ENCODE measurements at regions not wholly inside any gene's neighbourhood (a gene's known extent, or its start where the extent isn't known, plus 50 kb on each side); places are given as distances from the start of the nearest gene placed in this dataset.

DNA sequence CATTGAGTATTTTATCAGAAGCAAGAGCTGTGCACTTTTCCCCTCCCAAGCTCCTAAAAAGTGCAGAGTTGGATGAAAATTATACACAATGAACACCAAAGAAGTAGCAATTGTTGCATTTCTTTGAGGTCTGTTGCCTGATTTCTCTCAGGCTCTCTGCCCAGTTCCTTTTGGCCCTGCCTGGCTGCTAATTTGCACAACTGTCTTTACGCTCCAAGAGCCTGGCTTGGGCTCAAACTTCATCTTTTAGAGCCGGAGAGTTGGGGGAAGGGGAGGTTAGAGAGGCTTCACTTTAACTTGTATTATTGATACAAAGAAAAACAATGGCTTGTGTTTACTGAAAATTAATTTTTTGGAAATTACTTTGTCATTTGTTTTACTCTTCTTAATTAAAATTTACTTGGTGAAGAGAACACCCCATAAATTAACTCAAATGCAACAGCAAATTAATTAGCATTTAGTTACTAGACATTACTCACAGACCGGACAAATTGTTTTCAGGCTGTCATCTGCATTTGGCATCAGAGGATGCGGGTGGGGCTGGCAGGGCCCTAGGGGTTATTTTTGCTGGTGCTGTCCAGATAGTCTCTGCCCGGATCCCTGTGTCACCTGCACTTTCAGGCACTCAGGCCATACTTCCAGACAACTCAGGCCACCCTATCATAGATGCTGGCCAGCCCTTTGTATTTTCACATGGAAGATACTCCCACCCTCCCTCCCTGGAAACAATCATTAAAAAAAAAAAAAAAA lies 407.3 kb downstream of the NXPE2 start:
- no peak for DNase-seq

DNA sequence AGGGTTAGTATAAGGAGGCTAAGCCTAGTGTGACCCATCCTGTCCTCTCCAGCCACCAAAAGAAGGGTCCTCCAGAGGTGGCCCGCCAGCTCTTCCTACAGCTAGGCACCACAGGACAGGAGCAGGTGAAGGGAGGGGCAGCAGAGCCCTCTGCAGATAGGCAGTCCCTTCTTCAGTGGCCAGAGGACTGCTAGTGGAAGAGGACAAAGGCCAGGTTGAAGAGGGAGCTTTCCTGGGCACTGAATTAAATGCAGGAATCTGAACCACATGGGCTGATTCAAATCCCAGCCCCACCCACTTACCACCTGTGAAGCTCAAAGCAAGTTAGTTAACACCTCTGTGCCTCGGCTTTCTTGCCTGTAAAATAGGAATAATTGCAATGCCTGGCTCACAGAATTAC lies 409.5 kb downstream of the NXPE2 start:
- no peak for DNase-seq

DNA sequence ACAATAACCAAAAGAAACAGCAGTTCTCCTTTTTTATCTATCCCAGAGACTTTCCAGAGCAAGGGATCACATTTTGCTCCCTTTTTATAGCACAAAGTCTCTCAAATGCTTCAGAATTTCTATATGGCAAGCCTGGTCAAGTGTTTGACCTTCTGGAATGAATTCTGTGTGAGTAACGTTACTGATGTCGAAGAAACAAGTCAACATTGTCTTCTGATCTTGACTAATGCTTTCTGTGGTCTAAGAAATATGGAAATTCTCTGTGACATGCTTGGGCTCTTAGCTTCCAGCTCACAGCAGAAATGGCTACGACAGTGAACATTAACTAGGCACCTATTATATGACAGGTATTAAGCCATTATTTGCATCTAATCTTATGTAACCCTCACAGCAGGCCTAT lies 411.7 kb downstream of the CADM1 start:
- DNase-seq = no peak

DNA sequence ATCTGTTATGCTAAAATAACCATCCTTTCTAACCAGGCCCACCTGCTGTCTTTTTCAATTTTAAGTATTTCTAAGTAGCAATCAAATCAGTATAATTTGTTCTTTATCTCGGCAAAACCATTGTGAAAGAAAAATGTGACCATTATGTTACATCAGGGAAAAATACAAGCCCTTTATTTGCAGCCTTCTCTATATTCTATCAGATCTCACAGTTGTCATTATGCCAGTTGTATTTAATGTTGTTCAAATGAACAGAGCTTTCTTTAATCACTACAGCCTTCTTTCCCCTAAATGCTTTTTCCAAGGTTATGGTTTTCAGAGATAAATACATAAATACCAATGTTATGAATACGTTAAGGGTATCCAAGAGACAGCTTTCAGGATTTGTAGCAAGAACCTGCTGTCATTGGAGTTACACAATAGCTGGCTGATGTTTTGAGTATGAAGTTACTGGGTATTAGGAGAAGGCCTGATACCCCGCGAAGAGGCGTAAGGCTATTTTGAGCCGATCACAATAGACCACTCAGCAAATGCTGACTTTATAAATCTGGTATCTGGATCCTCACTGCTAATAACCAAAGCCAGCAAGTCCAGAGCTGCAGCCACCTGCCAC lies 406.3 kb downstream of the CADM1 start:
- DNase-seq = no peak

DNA sequence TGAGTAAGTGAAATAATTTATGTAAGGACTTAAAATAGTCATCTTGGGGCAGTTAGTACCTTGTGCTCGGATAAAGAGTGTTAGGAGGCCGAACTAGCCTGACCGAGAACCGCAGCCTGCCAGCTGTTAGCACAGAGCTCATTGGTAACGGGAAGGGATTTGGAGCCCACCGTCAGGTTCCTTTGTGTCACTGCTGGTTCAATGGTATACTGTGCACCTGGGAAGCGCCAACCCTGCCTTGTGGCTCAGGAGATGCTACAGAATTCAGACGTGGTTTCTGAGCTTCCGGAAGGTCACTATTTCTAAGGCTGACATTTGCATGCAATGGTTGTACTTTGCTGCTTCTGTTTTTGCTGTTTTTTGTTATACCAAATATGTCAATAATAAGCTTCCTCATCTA lies 403.5 kb downstream of the CADM1 start:
- DNase-seq = no peak

DNA sequence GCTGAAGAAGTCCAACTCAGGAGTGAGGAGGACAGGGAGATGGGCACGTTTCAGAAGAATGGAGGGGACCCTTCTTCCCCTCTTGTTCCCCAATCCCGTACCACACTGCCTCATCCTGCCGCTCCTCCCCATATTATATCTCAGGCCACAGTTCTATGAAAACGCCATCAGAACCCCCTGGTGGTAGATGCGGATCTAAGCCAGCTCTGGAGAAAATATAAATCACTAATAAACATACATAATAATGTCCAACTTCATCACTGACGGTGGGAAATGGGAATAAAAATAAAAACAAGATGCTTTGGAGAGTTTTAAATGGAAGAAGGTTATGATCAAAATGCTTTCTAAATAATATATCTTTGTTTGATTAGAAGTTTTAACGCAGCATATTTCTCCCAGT lies 400.3 kb downstream of the CADM1 start:
- DNase-seq = no peak

DNA sequence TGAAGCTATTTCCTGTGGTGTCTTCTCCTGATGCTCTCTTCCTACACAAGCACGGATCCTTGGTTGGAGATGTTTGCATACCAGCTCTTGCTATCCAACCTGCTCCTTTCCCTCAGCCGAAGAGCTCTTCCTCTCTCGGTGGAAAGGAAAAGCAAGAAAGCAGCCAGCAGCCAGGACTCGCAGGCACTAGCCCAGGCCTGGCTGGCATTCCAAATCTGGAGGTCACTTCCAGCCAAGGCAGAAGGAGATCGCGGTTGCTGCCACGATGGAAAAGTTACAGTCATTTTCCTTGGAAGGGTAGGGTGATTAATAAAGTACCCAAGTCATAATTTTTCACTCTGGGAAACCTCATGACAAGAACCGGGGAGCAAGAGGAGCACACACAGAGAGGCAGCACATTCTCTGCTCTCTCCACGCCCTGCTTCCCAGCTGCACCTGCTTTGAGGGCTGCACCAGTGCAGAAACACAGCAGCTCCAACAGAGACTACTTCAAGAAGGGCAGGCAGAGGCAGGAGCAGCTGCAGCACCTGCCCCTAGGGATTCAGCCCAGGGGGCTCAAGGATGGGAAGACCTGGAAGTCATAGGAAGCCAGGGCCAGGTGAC lies 399.3 kb downstream of the CADM1 start:
- DNase-seq = no peak

DNA sequence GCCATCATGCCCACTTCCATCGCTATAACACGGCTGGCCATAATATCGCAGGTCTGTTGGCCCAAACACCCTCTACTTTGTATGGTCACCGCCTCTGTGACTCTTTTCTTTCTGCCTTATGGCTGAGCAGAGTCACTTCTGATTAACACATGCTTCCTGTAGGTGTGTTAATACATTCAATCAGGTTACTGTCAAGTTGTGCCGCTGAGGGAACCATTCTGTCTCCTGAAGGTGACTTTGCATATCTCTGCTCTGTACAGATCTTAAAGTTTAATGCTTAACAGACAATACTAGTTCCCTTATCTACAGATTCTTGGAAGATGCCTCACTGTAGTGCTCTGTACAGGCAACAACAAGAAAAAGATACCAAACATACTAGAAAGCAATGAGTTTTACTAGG lies 393.1 kb downstream of the CADM1 start:
- DNase-seq = no peak

DNA sequence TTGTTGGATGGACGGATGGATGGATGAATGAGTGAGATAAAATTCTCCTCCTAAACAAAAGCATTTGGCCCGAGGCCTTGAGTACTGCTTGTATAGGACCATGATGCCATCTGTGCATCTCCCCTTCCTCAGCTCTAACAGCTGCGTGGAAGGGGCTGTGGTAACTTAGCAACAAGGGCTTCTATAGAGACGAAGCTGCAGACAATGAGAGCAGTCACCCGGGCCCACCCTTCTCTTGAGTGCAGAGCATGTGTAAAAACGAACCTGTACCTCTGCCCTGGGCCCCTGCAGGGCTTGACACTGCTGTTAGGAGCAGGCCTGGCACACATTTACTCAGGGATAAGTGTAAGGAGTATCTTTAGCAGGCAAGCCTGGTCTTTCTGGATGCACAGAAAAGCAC lies 391.5 kb downstream of the CADM1 start:
- no peak for DNase-seq

DNA sequence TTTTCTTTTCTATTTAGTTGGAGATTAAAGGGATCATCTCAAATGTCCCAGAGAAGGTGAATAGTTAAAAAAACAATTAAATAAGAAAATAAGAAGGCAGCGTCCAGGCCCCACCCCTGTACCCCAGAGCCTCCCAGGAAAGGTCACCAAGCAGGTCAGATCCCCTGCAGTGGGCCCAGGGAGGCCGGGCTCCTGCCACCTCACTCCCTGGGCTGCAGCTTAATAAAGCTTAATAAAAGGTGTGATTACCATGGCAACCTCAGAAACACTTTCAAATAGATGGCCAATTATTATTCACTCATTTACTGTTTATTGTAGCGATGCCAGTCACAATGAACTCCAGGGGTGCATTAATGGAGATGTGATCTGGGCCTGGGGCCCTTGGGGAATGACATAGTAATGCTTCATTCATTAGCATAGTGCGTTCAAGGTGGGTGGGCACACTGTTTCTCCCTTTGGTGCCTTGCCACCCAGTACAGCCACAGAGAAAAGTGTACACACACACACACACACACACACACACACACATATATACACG lies 386.2 kb downstream of the CADM1 start:
- DNase-seq = no peak

DNA sequence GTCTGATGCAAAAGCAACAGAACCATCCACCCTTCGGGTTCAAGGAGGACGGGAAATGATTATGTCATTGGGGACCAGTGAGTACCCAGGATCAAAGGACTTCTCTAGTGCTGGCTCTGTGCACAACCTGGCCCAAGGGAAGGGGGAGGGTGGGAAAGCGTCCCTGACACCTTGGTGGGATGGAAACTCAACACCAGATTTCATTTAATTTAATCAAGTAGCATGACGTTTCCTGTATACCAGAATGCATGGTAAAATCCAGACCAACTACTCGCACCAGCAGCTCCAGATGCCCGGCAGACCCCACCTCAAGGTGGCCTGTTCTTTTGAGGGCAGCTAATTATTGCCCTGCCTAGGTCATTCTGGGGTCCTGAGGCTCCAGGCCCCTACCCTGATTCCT lies 385.1 kb downstream of the CADM1 start:
- no peak for DNase-seq

Measured in RPMI8226 (cell line).